Hepatocyte (in vitro differentiated cells): ENCODE measurements at regions not wholly inside any gene's neighbourhood (a gene's known extent, or its start where the extent isn't known, plus 50 kb on each side); places are given as distances from the start of the nearest gene placed in this dataset.

Experiments used
- DNase-seq: peaks from one replicate; pipeline ENCODE4 v3.0.0-alpha.2; 2016; ENCODE audit warnings: low spot score
- H2AFZ ChIP-seq: fragments of 200-600 bp; sonication (generic); 2 replicates; pipeline ENCODE4 v1.6.0; 2016; ENCODE audit warnings: antibody characterized with exemption, mild to moderate bottlenecking
- H3K27ac ChIP-seq: fragments of 200-600 bp; sonication (generic); 2 replicates; pipeline ENCODE4 v1.5.1; 2016; ENCODE audit warnings: mild to moderate bottlenecking
- H3K27me3 ChIP-seq: fragments of 200-600 bp; sonication (generic); 2 replicates; pipeline ENCODE4 v1.6.1; 2016
- H3K36me3 ChIP-seq: fragments of 200-600 bp; sonication (generic); replicated peaks from 2 replicates; pipeline ENCODE4 v1.5.1; 2016; ENCODE audit warnings: low read depth; ENCODE audit not compliant: insufficient read depth
- H3K4me1 ChIP-seq: fragments of 200-600 bp; sonication (generic); 2 replicates; pipeline ENCODE4 v1.5.1; 2016; ENCODE audit warnings: mild to moderate bottlenecking, moderate library complexity; ENCODE audit not compliant: insufficient read depth
- H3K4me2 ChIP-seq: fragments of 200-600 bp; sonication (generic); 2 replicates; pipeline ENCODE4 v1.6.0; 2016
- H3K4me3 ChIP-seq: fragments of 200-600 bp; sonication (generic); 2 replicates; pipeline ENCODE4 v1.5.1; 2016; ENCODE audit warnings: mild to moderate bottlenecking
- H3K79me2 ChIP-seq: fragments of 200-600 bp; sonication (generic); 2 replicates; pipeline ENCODE4 v1.6.0; 2017; ENCODE audit warnings: mild to moderate bottlenecking
- H3K9me2 ChIP-seq: fragments of 200-600 bp; sonication (generic); replicated peaks from 2 replicates; pipeline ENCODE4 v1.6.0; 2017; ENCODE audit warnings: mild to moderate bottlenecking; ENCODE audit not compliant: insufficient read depth
- H3K9me3 ChIP-seq: fragments of 200-600 bp; sonication (generic); 2 replicates; pipeline ENCODE4 v1.5.1; 2016; ENCODE audit warnings: low read depth, mild to moderate bottlenecking
- H4K20me1 ChIP-seq: fragments of 200-600 bp; sonication (generic); 2 replicates; pipeline ENCODE4 v1.6.0; 2016; ENCODE audit warnings: mild to moderate bottlenecking; ENCODE audit not compliant: insufficient read depth, poor library complexity, severe bottlenecking
- EZH2 ChIP-seq: fragments of 200-600 bp; sonication (generic); IDR thresholded peaks from 2 replicates; pipeline ENCODE4 v1.6.1; 2016; ENCODE audit warnings: antibody characterized with exemption, mild to moderate bottlenecking, borderline replicate concordance
- EZH2phosphoT487 ChIP-seq: fragments of 200-600 bp; sonication (generic); IDR thresholded peaks from one replicate; pipeline ENCODE4 v1.6.1; 2018; ENCODE audit warnings: antibody characterized with exemption, mild to moderate bottlenecking, low read depth, moderate library complexity; ENCODE audit not compliant: unreplicated experiment, severe bottlenecking
- WGBS: methylation state at CpG from one replicate; pipeline ENCODE4 v1.1.6; 2016; ENCODE audit warnings: low lambda C conversion rate; ENCODE audit errors: missing lambda C conversion rate; 5-methylcytosine and 5-hydroxymethylcytosine counted together
- TF ChIP-seq, protein P1 (sequence below): fragments of 200-600 bp; sonication (generic); IDR thresholded peaks from 2 replicates; pipeline ENCODE4 v1.5.1; 2016; ENCODE audit warnings: antibody characterized with exemption, mild to moderate bottlenecking; ENCODE audit not compliant: poor library complexity

DNA sequence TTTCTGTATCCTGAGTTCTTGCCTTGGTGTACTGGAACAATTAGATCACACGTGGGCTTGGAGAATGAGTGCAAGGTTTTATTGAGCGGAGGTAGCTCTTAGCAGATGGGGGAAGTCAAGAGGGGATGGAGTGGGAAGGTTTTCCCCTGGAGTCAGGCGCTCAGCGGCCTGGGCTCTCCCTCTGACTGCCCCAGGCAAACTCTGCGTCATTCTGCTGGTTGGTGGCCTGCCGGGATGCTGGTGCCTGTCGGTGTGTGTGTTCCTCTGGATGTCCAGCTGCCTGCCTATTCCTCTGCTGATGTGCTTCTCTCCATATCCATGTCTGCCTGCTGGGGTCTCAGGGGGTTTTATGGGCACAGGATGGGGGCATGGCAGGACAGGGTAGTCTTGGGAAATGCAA is 111.0 kb downstream of the TRIB2 start:
- Histone ChIP-seq H3K9me3 (no peaks in the 10 kb centered on the region), H3K79me2 (no peaks in the 10 kb centered on the region), H3K4me1 (no peaks in the 10 kb centered on the region), H2AFZ (no peak overlapping the region), H3K4me3 (no peak overlapping the region), H3K27me3 (no peaks in the 10 kb centered on the region), H4K20me1 (no peaks in the 10 kb centered on the region), H3K4me2 (no peak overlapping the region), H3K27ac (no peak overlapping the region), H3K9me2 (no peaks in the 10 kb centered on the region), H3K36me3 (no peaks in the 10 kb centered on the region)
- WGBS: 92% methylated on average over 7 of the region's 7 CpGs
- DNase-seq: no peak
- TF ChIP-seq EZH2 (no peak), EZH2phosphoT487 (no peak)
- TF ChIP-seq, protein P1, sequence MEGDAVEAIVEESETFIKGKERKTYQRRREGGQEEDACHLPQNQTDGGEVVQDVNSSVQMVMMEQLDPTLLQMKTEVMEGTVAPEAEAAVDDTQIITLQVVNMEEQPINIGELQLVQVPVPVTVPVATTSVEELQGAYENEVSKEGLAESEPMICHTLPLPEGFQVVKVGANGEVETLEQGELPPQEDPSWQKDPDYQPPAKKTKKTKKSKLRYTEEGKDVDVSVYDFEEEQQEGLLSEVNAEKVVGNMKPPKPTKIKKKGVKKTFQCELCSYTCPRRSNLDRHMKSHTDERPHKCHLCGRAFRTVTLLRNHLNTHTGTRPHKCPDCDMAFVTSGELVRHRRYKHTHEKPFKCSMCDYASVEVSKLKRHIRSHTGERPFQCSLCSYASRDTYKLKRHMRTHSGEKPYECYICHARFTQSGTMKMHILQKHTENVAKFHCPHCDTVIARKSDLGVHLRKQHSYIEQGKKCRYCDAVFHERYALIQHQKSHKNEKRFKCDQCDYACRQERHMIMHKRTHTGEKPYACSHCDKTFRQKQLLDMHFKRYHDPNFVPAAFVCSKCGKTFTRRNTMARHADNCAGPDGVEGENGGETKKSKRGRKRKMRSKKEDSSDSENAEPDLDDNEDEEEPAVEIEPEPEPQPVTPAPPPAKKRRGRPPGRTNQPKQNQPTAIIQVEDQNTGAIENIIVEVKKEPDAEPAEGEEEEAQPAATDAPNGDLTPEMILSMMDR: no peak

DNA sequence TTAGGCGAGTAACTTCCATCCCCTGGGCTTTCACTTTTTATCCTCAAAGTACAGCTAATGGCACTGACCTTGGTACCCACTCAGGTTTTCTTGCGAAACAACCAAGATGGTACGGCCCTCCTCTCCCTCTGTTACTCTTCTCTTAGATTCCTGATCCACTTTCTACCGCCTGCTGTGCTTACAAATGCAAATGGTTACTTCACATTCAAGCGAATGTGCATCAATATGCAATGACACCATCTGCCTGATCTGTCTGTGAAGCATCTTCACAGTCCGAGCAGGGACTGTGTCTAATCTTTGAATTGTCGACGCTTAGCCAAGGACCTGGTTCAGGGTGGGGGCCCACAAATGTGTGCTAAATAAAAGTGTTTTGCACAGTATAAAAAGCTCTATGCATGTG is 112.2 kb downstream of the TRIB2 start:
- Histone ChIP-seq H2AFZ (no peak overlapping the region), H3K36me3 (no peaks in the 10 kb centered on the region), H3K27me3 (no peaks in the 10 kb centered on the region), H4K20me1 (no peaks in the 10 kb centered on the region), H3K4me1 (no peaks in the 10 kb centered on the region), H3K79me2 (no peaks in the 10 kb centered on the region), H3K9me2 (no peaks in the 10 kb centered on the region), H3K4me3 (no peak overlapping the region), H3K4me2 (no peak overlapping the region), H3K27ac (no peak overlapping the region), H3K9me3 (no peaks in the 10 kb centered on the region)
- WGBS: 76% methylated on average over 8 of the region's 8 CpGs
- TF ChIP-seq EZH2phosphoT487 (no peak), EZH2 (no peak)
- TF ChIP-seq, protein P1: no peak
- no peak for DNase-seq

DNA sequence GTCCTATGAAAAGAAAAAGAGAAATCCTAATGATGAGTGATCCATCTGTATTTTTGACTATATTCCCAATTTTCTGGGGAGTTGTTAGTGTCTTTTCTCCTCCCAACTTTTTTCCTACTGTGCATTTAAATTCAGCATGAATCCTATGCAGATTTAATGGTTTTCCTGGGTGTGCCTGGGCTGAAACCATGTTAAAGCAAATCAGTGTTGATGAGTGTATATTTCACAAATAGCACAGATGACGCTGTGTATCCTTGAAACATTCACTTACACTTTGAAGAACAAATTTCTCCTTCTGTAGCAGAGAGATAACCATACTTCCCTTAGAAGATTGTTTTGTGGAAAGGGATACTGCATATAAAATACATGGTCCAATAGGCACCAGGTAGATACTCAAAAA is 114.3 kb downstream of the TRIB2 start:
- no peaks in the 10 kb centered on the region for H3K9me2 ChIP-seq
- H3K4me1 ChIP-seq: no peaks in the 10 kb centered on the region
- TF ChIP-seq, protein P1: no peak
- TF ChIP-seq EZH2phosphoT487: no peak
- no peak for TF ChIP-seq EZH2
- no peak overlapping the region for H3K4me3 ChIP-seq
- H3K27ac ChIP-seq: no peak overlapping the region
- no peaks in the 10 kb centered on the region for H3K27me3 ChIP-seq
- H4K20me1 ChIP-seq: no peaks in the 10 kb centered on the region
- WGBS: 76% methylated on average over 1 of the region's 1 CpG
- no peaks in the 10 kb centered on the region for H3K79me2 ChIP-seq
- no peak overlapping the region for H3K4me2 ChIP-seq
- H2AFZ ChIP-seq: no peak overlapping the region
- DNase-seq: no peak
- H3K36me3 ChIP-seq: no peaks in the 10 kb centered on the region
- no peaks in the 10 kb centered on the region for H3K9me3 ChIP-seq

DNA sequence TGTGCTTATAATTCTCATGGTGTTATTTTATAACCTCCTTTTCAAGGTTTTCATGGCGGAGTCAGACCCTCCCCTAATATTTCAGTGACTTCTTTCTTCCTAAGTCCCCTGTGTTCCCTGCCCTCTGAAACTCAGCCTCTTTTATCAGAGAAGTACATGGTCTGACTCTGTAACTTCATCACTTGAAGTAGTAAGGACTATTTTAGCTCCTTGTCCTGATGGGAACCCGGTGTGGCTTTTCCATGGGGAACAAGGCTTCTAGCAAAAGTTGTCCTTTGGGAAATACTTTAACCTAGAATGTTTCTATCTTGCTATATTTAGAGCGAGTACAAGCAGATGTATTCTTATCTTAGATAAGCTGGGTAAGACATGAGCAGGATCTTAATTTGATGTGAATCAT is 117.5 kb downstream of the TRIB2 start:
- 92% methylated on average over 3 of the region's 3 CpGs for WGBS
- Histone ChIP-seq H4K20me1 (no peaks in the 10 kb centered on the region), H3K4me3 (no peak overlapping the region), H3K27me3 (no peaks in the 10 kb centered on the region), H3K4me1 (no peaks in the 10 kb centered on the region), H3K36me3 (no peaks in the 10 kb centered on the region), H2AFZ (no peak overlapping the region), H3K9me2 (no peaks in the 10 kb centered on the region), H3K27ac (no peak overlapping the region), H3K79me2 (no peaks in the 10 kb centered on the region), H3K4me2 (no peak overlapping the region), H3K9me3 (no peaks in the 10 kb centered on the region)
- DNase-seq: no peak
- no peak for TF ChIP-seq EZH2
- TF ChIP-seq, protein P1: no peak
- TF ChIP-seq EZH2phosphoT487: no peak
